HepG2 (cell line): ENCODE measurements at regions not wholly inside any gene's neighbourhood (a gene's known extent, or its start where the extent isn't known, plus 50 kb on each side); places are given as distances from the start of the nearest gene placed in this dataset.

Experiments
- AHR ChIP-seq: IDR thresholded peaks from 2 replicates; pipeline ENCODE4 v1.6.1; 2018; ENCODE audit warnings: missing genetic modification reagents, missing compliant biosample characterization
- BCL6 ChIP-seq: IDR thresholded peaks from 2 replicates; pipeline ENCODE4 v1.6.1; 2016; ENCODE audit warnings: missing genetic modification reagents, missing compliant biosample characterization
- CBFB ChIP-seq: sonication (generic); formaldehyde crosslinking; IDR thresholded peaks from 2 replicates; pipeline ENCODE4 v1.4.0; 2020; ENCODE audit warnings: missing genetic modification reagents
- CCDC6 ChIP-seq: sonication (generic); formaldehyde crosslinking; IDR thresholded peaks from 2 replicates; pipeline ENCODE4 v1.8.1; 2022; ENCODE audit warnings: mild to moderate bottlenecking, missing genetic modification reagents, moderate library complexity
- FLYWCH1 ChIP-seq: sonication (generic); formaldehyde crosslinking; IDR thresholded peaks from 2 replicates; pipeline ENCODE4 v1.8.1; 2023; ENCODE audit warnings: mild to moderate bottlenecking, missing genetic modification reagents
- HOXA5 ChIP-seq: sonication (generic); formaldehyde crosslinking; IDR thresholded peaks from 2 replicates; pipeline ENCODE4 v1.4.0; 2020; ENCODE audit warnings: missing genetic modification reagents
- JDP2 ChIP-seq: sonication (generic); formaldehyde crosslinking; IDR thresholded peaks from 2 replicates; pipeline ENCODE4 v1.8.1; 2022; ENCODE audit warnings: missing genetic modification reagents, borderline replicate concordance
- MAFK ChIP-seq, 2 experiments: IDR thresholded peaks in 1 of 2; conservative IDR thresholded peaks in 1 of 2; 2 replicates each; pipeline ENCODE4 v1.6.1; 2011; ENCODE audit warnings: improper control_type of control experiment in 2 of 2, low read length in 2 of 2
- MEF2D ChIP-seq: sonication (generic); formaldehyde crosslinking; IDR thresholded peaks from 2 replicates; pipeline ENCODE4 v1.5.1; 2020; ENCODE audit warnings: mild to moderate bottlenecking, missing genetic modification reagents
- SATB2 ChIP-seq: sonication (generic); formaldehyde crosslinking; IDR thresholded peaks from 2 replicates; pipeline ENCODE4 v1.5.0; 2020; ENCODE audit warnings: missing genetic modification reagents
- SIN3B ChIP-seq: fragments of 150-350 bp; IDR thresholded peaks from 2 replicates; pipeline ENCODE4 v1.6.1; 2014; ENCODE audit warnings: low read length
- SOX5 ChIP-seq: IDR thresholded peaks from 2 replicates; pipeline ENCODE4 v1.6.1; 2016; ENCODE audit warnings: borderline replicate concordance
- SP2 ChIP-seq: sonication (generic); formaldehyde crosslinking; IDR thresholded peaks from 2 replicates; pipeline ENCODE4 v1.5.1; 2020; ENCODE audit warnings: mild to moderate bottlenecking, missing genetic modification reagents
- TAF1 ChIP-seq: sonication (generic); formaldehyde crosslinking; IDR thresholded peaks from 2 replicates; pipeline ENCODE4 v1.4.0; 2020; ENCODE audit warnings: missing genetic modification reagents
- ZNF264 ChIP-seq: sonication (generic); formaldehyde crosslinking; IDR thresholded peaks from 2 replicates; pipeline ENCODE4 v1.4.0; 2020; ENCODE audit warnings: missing genetic modification reagents
- ZNF644 ChIP-seq: IDR thresholded peaks from 2 replicates; pipeline ENCODE4 v1.6.1; 2016; ENCODE audit warnings: low read depth
- TF ChIP-seq, protein P1 (sequence below): sonication (generic); formaldehyde crosslinking; IDR thresholded peaks from 2 replicates; pipeline ENCODE4 v1.5.1; 2020; ENCODE audit warnings: mild to moderate bottlenecking, missing genetic modification reagents
- TF ChIP-seq, protein P2 (sequence below): sonication (generic); formaldehyde crosslinking; IDR thresholded peaks from 2 replicates; pipeline ENCODE4 v1.4.0; 2020; ENCODE audit warnings: missing genetic modification reagents
- TF ChIP-seq, protein P3 (sequence below): sonication (generic); formaldehyde crosslinking; IDR thresholded peaks from 2 replicates; pipeline ENCODE4 v1.5.0; 2020; ENCODE audit warnings: missing genetic modification reagents
- TF ChIP-seq, protein P4 (sequence below): sonication (generic); formaldehyde crosslinking; IDR thresholded peaks from 2 replicates; pipeline ENCODE4 v1.4.0; 2020; ENCODE audit warnings: missing genetic modification reagents
- TF ChIP-seq, protein P5 (sequence below): sonication (generic); formaldehyde crosslinking; IDR thresholded peaks from 2 replicates; pipeline ENCODE4 v1.8.0; 2022; ENCODE audit warnings: missing genetic modification reagents, mild to moderate bottlenecking, moderate library complexity, borderline replicate concordance

DNA sequence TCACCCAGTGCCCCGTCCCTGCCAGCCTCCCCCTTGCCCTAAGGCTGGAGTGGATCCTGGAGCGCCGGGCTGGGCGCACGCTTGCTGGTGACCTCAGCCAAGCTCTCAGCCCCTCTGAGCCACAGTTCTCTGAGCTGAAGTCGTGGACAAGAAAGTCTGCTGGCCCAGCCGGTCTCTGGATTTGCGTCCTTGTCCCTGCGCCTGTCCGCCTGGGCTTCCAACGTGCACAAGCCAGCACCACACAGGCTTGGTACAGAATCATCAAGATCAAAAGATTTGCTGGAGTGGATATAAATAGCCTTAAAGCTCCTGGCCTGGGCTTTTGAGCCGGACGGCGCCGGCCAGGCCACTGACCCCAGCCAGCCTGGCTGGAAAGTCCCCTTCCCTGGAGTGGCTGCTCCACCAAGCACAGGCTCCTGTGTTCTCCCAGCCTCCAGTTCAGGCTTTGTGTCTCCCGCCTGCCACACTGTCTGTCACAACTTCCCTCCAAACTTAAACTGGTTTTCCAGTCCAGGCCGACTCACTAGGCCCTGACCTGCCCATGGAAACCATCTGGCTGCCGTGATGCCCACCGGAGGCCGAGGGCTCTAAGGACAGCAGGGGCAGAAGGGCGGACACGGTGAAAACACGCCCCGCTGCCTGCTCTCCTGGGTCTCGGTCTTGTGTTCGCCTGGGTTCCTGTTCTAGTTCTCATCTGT lies 156.2 kb downstream of the NUP210 start (continued):
- TF ChIP-seq, protein P1, sequence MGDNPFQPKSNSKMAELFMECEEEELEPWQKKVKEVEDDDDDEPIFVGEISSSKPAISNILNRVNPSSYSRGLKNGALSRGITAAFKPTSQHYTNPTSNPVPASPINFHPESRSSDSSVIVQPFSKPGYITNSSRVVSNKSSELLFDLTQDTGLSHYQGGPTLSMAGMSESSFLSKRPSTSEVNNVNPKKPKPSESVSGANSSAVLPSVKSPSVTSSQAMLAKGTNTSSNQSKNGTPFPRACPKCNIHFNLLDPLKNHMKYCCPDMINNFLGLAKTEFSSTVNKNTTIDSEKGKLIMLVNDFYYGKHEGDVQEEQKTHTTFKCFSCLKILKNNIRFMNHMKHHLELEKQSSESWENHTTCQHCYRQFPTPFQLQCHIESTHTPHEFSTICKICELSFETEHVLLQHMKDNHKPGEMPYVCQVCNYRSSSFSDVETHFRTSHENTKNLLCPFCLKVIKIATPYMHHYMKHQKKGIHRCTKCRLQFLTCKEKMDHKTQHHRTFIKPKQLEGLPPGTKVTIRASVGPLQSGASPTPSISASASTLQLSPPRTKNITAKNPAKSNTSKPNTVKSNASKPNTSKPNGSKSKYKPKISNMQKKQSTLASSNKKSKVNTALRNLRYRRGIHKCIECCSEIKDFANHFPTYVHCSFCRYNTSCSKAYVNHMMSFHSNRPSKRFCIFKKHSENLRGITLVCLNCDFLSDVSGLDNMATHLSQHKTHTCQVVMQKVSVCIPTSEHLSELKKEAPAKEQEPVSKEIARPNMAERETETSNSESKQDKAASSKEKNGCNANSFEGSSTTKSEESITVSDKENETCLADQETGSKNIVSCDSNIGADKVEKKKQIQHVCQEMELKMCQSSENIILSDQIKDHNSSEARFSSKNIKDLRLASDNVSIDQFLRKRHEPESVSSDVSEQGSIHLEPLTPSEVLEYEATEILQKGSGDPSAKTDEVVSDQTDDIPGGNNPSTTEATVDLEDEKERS (CRISPR knock-in tag) = no peak
- TF ChIP-seq HOXA5 = peak; percentile 70; the same call in 1 of the 2 replicates
- TF ChIP-seq, protein P2, sequence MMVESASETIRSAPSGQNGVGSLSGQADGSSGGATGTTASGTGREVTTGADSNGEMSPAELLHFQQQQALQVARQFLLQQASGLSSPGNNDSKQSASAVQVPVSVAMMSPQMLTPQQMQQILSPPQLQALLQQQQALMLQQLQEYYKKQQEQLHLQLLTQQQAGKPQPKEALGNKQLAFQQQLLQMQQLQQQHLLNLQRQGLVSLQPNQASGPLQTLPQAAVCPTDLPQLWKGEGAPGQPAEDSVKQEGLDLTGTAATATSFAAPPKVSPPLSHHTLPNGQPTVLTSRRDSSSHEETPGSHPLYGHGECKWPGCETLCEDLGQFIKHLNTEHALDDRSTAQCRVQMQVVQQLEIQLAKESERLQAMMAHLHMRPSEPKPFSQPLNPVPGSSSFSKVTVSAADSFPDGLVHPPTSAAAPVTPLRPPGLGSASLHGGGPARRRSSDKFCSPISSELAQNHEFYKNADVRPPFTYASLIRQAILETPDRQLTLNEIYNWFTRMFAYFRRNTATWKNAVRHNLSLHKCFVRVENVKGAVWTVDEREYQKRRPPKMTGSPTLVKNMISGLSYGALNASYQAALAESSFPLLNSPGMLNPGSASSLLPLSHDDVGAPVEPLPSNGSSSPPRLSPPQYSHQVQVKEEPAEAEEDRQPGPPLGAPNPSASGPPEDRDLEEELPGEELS (CRISPR knock-in tag) = 0 out of 2 replicates have a peak, but pooled peaks have one; percentile 17
- TF ChIP-seq AHR = no peak
- no peak; the same call in 1 of the 2 replicates for TF ChIP-seq CCDC6 (CRISPR knock-in tag)
- TF ChIP-seq ZNF644 = no peak
- no peak for TF ChIP-seq SATB2 (CRISPR knock-in tag)
- TF ChIP-seq SP2 (CRISPR knock-in tag) = 0 out of 2 replicates have a peak, but pooled peaks have one; percentile 11
- peak; percentile 74 for TF ChIP-seq BCL6 (CRISPR knock-in tag)
- TF ChIP-seq TAF1 (CRISPR knock-in tag) = no peak
- TF ChIP-seq SIN3B = no peak
- TF ChIP-seq SOX5 (CRISPR knock-in tag) = peak; percentile 50
- TF ChIP-seq, protein P3, sequence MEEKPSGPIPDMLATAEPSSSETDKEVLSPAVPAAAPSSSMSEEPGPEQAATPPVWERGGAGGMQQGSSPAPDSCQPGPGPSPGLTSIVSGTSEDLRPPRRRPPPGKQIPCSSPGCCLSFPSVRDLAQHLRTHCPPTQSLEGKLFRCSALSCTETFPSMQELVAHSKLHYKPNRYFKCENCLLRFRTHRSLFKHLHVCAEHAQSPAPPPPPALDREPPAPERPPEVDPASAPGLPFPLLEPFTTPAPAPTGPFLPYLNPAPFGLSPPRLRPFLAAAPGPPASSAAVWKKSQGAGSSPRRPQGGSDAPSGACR (CRISPR knock-in tag) = no peak
- TF ChIP-seq MAFK (conservative IDR thresholded peaks at IDR 0.05 in 1 of 2, IDR thresholded peaks at IDR 0.05 in 1 of 2; ENCODE audit: low read length in 2 of 2) = no peak
- no peak for TF ChIP-seq JDP2 (CRISPR knock-in tag)
- TF ChIP-seq FLYWCH1 (CRISPR knock-in tag) = no peak
- TF ChIP-seq, protein P4, sequence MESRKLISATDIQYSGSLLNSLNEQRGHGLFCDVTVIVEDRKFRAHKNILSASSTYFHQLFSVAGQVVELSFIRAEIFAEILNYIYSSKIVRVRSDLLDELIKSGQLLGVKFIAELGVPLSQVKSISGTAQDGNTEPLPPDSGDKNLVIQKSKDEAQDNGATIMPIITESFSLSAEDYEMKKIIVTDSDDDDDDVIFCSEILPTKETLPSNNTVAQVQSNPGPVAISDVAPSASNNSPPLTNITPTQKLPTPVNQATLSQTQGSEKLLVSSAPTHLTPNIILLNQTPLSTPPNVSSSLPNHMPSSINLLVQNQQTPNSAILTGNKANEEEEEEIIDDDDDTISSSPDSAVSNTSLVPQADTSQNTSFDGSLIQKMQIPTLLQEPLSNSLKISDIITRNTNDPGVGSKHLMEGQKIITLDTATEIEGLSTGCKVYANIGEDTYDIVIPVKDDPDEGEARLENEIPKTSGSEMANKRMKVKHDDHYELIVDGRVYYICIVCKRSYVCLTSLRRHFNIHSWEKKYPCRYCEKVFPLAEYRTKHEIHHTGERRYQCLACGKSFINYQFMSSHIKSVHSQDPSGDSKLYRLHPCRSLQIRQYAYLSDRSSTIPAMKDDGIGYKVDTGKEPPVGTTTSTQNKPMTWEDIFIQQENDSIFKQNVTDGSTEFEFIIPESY (CRISPR knock-in tag) = peak; percentile 62
- 0 out of 2 replicates have a peak, but pooled peaks have one; percentile 26 for TF ChIP-seq CBFB (CRISPR knock-in tag)
- peak; percentile 99 for TF ChIP-seq MEF2D (CRISPR knock-in tag)
- TF ChIP-seq, protein P5, sequence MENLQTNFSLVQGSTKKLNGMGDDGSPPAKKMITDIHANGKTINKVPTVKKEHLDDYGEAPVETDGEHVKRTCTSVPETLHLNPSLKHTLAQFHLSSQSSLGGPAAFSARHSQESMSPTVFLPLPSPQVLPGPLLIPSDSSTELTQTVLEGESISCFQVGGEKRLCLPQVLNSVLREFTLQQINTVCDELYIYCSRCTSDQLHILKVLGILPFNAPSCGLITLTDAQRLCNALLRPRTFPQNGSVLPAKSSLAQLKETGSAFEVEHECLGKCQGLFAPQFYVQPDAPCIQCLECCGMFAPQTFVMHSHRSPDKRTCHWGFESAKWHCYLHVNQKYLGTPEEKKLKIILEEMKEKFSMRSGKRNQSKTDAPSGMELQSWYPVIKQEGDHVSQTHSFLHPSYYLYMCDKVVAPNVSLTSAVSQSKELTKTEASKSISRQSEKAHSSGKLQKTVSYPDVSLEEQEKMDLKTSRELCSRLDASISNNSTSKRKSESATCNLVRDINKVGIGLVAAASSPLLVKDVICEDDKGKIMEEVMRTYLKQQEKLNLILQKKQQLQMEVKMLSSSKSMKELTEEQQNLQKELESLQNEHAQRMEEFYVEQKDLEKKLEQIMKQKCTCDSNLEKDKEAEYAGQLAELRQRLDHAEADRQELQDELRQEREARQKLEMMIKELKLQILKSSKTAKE = peak; percentile 60; the same call in 1 of the 2 replicates
- TF ChIP-seq ZNF264 (CRISPR knock-in tag) = peak; percentile 54; the same call in 1 of the 2 replicates
